ENCODE measurements at regions not wholly inside any gene's neighbourhood (a gene's known extent, or its start where the extent isn't known, plus 50 kb on each side); places are given as distances from the start of the nearest gene placed in this dataset.
A peak's percentile ranks its signal among the peaks of the same experiment; 100 is the strongest.

- TF ChIP-seq GATA2 (IDR thresholded peaks at IDR 0.05; ENCODE audit: insufficient read depth, insufficient read length, low read depth, low read length) (peak; percentile 35), CTCF (IDR thresholded peaks at IDR 0.05; ENCODE audit: extremely low read depth in 1 of 2, insufficient read depth in 1 of 2, low read depth in 1 of 2, low read length in 2 of 2) (no peak), EZH2 (IDR thresholded peaks at IDR 0.05; ENCODE audit: borderline replicate concordance, low read depth, low read length, severe bottlenecking) (no peak), POLR2A (IDR thresholded peaks at IDR 0.05; ENCODE audit: low read depth, low read length) (no peak), POLR2AphosphoS5 (IDR thresholded peaks at IDR 0.05; ENCODE audit: insufficient read depth, low read depth, low read length) (peak; percentile 28)
- Histone ChIP-seq H3K27me3 (ENCODE audit: control insufficient read depth in 2 of 2, insufficient read depth in 2 of 2, low read length in 2 of 2) (peaks cover 6 to 8% of the 10 kb centered on the region in 2 experiments), H3K36me3 (ENCODE audit: control insufficient read depth in 2 of 2, extremely low read depth in 1 of 2, insufficient read depth in 2 of 2, low read length in 2 of 2) (no peaks in the 10 kb centered on the region), H3K9me1 (replicated peaks; ENCODE audit: control insufficient read depth, extremely low read depth, insufficient read depth, low read length) (no peaks in the 10 kb centered on the region), H3K9me3 (replicated peaks; ENCODE audit: control insufficient read depth, insufficient read depth, low read length) (no peaks in the 10 kb centered on the region), H4K20me1 (replicated peaks; ENCODE audit: control insufficient read depth, extremely low read depth, insufficient read depth, low read length) (no peaks in the 10 kb centered on the region), H3K4me3 (replicated peaks in 1 of 3; ENCODE audit: insufficient read depth in 1 of 3, low read depth in 1 of 3, low read length in 3 of 3) (no peak overlapping the region), H3K4me1 (ENCODE audit: control insufficient read depth, extremely low read depth, insufficient read depth, low read length) (peaks cover 14% of the 10 kb centered on the region), H2AFZ (ENCODE audit: low read depth, low read length) (no peak overlapping the region), H3K4me2 (ENCODE audit: insufficient read depth, low read length) (no peak overlapping the region), H3K79me2 (ENCODE audit: control insufficient read depth, insufficient read depth, low read length) (no peaks in the 10 kb centered on the region), H3K27ac (ENCODE audit: insufficient read depth, low read depth, low read length) (no peak overlapping the region), H3K9ac (replicated peaks; ENCODE audit: extremely low read depth, insufficient read depth, low read length) (no peak overlapping the region)
- DNase-seq (ENCODE audit: low read depth, low spot score): peak; percentile 93
- CTCF ChIA-PET: interaction anchor here (0.9 to 1.8 kb wide), 6 partner anchors 13 to 94 kb away, joined by 3 to 6 read pairs (median 4); no protein-coding TSS in a partner anchor
- intact Hi-C loops (cut with micrococcal nuclease): loop anchor here (5.0 kb wide), 1 partner anchor 43 kb away; no protein-coding TSS in a partner anchor
- dilution Hi-C loops (cut with MboI; ENCODE audit: extremely low pct_ligation_motif_present, low sequenced_read_pairs): no loop called here
- FAIRE-seq: peak; percentile 47
- POLR2A ChIA-PET: no interaction called here
- BruUV-seq (replicated peaks): no TSS peak
Measured at GRCh38 chr15:81575436-81576123, 201.6 kb upstream of the TMC3 start.
